PC-3 (cell line): ENCODE measurements at regions not wholly inside any gene's neighbourhood (a gene's known extent, or its start where the extent isn't known, plus 50 kb on each side); places are given as distances from the start of the nearest gene placed in this dataset.

ENCODE experiments used
- CTCF ChIP-seq: fragments of 300-600 bp; sonication (generic); conservative IDR thresholded peaks from 2 replicates; pipeline ENCODE4 v1.5.1; 2017; ENCODE audit warnings: antibody characterized with exemption, low read depth, mild to moderate bottlenecking, low read length
- EZH2phosphoT487 ChIP-seq: fragments of 300-600 bp; sonication (generic); IDR thresholded peaks from 2 replicates; pipeline ENCODE4 v1.6.1; 2018; ENCODE audit warnings: mild to moderate bottlenecking, antibody characterized with exemption, low read length, borderline replicate concordance

- no peak for TF ChIP-seq EZH2phosphoT487
- no peak for TF ChIP-seq CTCF
Observed at GRCh38 chr6:137412562-137412961, 81.6 kb downstream of the OLIG3 start.
